Panc1 (cell line): ENCODE measurements at regions not wholly inside any gene's neighbourhood (a gene's known extent, or its start where the extent isn't known, plus 50 kb on each side); places are given as distances from the start of the nearest gene placed in this dataset.

ENCODE experiments used
- CTCF ChIP-seq: fragments of 450-650 bp; IDR thresholded peaks from 2 replicates; pipeline ENCODE4 v1.5.1; 2017; ENCODE audit warnings: mild to moderate bottlenecking
- POLR2AphosphoS5 ChIP-seq: IDR thresholded peaks from 2 replicates; pipeline ENCODE4 v1.6.1; 2012; ENCODE audit warnings: mild to moderate bottlenecking, low read depth, low read length, moderate library complexity

GRCh38 chr7:114047889-114048288 is 129.1 kb upstream of the PPP1R3A start:
- TF ChIP-seq CTCF (no peak), POLR2AphosphoS5 (no peak)
